ENCODE measurements at regions not wholly inside any gene's neighbourhood (a gene's known extent, or its start where the extent isn't known, plus 50 kb on each side); places are given as distances from the start of the nearest gene placed in this dataset.
A peak's percentile ranks its signal among the peaks of the same experiment; 100 is the strongest.

DNA sequence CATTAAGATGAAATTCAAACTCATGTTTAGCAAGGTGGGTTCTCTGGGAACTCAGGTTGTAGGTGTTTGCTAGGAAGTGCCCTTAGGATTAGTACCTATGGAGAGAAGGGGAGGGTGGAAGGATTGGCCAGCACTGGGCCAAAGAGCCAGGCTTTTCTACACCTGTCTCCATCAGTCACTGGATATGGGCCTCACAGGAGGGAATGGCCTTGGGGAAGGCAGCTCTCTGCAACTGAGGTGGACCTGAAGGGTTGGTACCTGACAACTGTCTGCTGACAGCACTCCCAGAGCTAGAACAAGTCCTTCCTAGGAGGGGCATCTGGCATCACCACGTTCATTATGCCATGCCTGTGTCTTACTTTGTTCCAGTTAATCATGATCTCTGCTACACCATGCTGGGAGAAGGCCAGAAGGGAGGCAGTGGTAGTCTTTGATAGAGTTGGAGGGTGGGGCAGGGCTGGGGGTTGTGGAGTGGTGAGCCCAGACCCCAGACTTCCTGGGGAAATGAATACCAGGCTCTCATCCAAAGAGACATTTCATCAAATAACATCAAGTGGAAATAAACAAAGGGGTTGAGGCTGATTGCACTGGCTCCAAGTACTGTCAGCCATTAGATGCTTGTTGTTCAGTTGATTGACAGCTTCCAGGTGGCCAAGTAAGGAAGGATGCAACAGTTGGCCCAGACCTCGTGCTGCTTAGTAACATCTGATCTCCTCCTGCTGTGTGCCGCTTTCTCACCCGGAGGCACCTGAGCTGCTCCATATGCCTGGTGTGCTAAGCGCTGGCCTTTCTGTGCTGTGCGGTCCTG is 70.6 kb upstream of the PIK3CG start:
- FAIRE-seq, result no peak
- Histone ChIP-seq H3K4me2 (no peak overlapping the region), H3K4me3 (no peak overlapping the region), H3K27ac (no peak overlapping the region), H3K4me1 (no peaks in the 10 kb centered on the region), H3K9me3 (no peaks in the 10 kb centered on the region)
- no peak for TF ChIP-seq RCOR1 (IDR thresholded peaks at IDR 0.05; ENCODE audit: low read depth, low read length)
- TF ChIP-seq, protein P1, sequence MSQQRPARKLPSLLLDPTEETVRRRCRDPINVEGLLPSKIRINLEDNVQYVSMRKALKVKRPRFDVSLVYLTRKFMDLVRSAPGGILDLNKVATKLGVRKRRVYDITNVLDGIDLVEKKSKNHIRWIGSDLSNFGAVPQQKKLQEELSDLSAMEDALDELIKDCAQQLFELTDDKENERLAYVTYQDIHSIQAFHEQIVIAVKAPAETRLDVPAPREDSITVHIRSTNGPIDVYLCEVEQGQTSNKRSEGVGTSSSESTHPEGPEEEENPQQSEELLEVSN (IDR thresholded peaks at IDR 0.05; ENCODE audit: borderline replicate concordance, low read depth), result no peak
- no peak for TF ChIP-seq MYC (IDR thresholded peaks at IDR 0.05; ENCODE audit: borderline replicate concordance, low read length)
- TF ChIP-seq, protein P2, sequence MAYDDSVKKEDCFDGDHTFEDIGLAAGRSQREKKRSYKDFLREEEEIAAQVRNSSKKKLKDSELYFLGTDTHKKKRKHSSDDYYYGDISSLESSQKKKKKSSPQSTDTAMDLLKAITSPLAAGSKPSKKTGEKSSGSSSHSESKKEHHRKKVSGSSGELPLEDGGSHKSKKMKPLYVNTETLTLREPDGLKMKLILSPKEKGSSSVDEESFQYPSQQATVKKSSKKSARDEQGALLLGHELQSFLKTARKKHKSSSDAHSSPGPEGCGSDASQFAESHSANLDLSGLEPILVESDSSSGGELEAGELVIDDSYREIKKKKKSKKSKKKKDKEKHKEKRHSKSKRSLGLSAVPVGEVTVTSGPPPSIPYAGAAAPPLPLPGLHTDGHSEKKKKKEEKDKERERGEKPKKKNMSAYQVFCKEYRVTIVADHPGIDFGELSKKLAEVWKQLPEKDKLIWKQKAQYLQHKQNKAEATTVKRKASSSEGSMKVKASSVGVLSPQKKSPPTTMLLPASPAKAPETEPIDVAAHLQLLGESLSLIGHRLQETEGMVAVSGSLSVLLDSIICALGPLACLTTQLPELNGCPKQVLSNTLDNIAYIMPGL (CRISPR knock-in tag; IDR thresholded peaks at IDR 0.05; ENCODE audit: borderline replicate concordance), result no peak
- no peak for TF ChIP-seq CHD2 (IDR thresholded peaks at IDR 0.05; ENCODE audit: low read length, partially characterized antibody)
- no peak for TF ChIP-seq KDM5A (IDR thresholded peaks at IDR 0.05)
- no peak for TF ChIP-seq FOSL2 (IDR thresholded peaks at IDR 0.05)
- no peak for TF ChIP-seq FOSL2 (CRISPR knock-in tag; IDR thresholded peaks at IDR 0.05)
- TF ChIP-seq FOSB (CRISPR knock-in tag; IDR thresholded peaks at IDR 0.05), result no peak
- TF ChIP-seq, protein P3, sequence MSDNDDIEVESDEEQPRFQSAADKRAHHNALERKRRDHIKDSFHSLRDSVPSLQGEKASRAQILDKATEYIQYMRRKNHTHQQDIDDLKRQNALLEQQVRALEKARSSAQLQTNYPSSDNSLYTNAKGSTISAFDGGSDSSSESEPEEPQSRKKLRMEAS (IDR thresholded peaks at IDR 0.05), result no peak
- TF ChIP-seq JUNB (IDR thresholded peaks at IDR 0.05), result no peak
- no peak for TF ChIP-seq EHMT2 (IDR thresholded peaks at IDR 0.05; ENCODE audit: low read depth)
- no peak for TF ChIP-seq MAZ (IDR thresholded peaks at IDR 0.05; ENCODE audit: borderline replicate concordance, low read depth, low read length)
- TF ChIP-seq, protein P4, sequence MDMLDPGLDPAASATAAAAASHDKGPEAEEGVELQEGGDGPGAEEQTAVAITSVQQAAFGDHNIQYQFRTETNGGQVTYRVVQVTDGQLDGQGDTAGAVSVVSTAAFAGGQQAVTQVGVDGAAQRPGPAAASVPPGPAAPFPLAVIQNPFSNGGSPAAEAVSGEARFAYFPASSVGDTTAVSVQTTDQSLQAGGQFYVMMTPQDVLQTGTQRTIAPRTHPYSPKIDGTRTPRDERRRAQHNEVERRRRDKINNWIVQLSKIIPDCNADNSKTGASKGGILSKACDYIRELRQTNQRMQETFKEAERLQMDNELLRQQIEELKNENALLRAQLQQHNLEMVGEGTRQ (IDR thresholded peaks at IDR 0.05), result no peak
- no peak for TF ChIP-seq HDAC2 (IDR thresholded peaks at IDR 0.05)
- no peak for TF ChIP-seq FOXS1 (CRISPR knock-in tag; IDR thresholded peaks at IDR 0.05)
- TF ChIP-seq KDM1A (IDR thresholded peaks at IDR 0.05; ENCODE audit: low read depth), result no peak
- TF ChIP-seq, protein P5, sequence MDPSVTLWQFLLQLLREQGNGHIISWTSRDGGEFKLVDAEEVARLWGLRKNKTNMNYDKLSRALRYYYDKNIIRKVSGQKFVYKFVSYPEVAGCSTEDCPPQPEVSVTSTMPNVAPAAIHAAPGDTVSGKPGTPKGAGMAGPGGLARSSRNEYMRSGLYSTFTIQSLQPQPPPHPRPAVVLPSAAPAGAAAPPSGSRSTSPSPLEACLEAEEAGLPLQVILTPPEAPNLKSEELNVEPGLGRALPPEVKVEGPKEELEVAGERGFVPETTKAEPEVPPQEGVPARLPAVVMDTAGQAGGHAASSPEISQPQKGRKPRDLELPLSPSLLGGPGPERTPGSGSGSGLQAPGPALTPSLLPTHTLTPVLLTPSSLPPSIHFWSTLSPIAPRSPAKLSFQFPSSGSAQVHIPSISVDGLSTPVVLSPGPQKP (IDR thresholded peaks at IDR 0.05; ENCODE audit: low read depth, low read length), result no peak
- 68% methylated on average over 6 of the region's 6 CpGs for WGBS (ENCODE audit: missing lambda C conversion rate)
- CTCF ChIA-PET, result interaction anchor here (1.9 to 5.0 kb wide), 6 partner anchors 8 to 362 kb away, joined by 5 to 81 read pairs (median 12); no protein-coding TSS in a partner anchor
- ATAC-seq, result peak in 1 of 2 experiments; percentile 25; a peak in 1 of 6 replicates
- POLR2A ChIA-PET, result interaction anchor here (1.5 kb wide), 1 partner anchor 375 kb away, joined by 6 read pairs; no protein-coding TSS in a partner anchor
- DNase-seq (ENCODE audit: low read depth in 1 of 2, low spot score in 1 of 2), result no peak

DNA sequence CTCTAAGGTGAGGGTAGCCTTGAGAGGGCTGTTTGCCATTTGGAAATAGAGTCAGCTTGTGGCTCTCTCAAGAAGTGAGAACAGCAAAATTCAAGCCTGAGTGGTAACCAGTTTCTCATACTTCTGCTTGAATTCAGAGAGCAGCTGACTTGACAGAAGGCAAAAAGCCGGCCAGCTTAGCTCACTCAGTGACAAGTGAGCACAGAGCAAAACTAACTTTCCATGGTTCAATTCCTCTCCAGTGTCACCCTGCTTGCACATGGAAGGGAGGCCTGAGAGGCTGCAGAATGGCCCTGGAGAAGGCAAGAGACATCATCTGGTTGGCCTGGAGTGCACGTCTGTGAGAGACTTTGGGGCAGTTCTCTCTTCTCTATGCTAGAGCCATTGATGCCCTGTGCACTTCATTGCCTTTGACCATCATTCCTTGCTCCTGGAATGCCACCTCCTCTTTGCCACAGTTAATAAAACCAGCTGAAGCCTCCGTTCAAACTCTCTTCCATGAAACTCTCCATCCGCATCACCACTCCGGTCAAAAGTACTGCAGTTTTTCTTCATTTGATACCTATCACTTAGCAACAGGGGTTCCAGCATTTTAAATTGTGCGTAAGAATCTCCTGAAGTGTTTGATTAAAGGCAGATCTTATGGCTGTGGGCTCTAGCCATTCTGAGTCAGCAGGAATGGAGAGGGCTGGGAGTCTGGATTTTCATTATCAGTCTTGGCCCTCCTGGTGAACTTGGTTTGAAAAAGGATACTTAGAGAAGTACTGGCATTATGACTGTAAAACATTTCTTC is 69.8 kb upstream of the PIK3CG start:
- FAIRE-seq, result no peak
- Histone ChIP-seq H3K4me2 (no peak overlapping the region), H3K27ac (no peak overlapping the region), H3K4me1 (no peaks in the 10 kb centered on the region), H3K9me3 (no peaks in the 10 kb centered on the region), H3K4me3 (no peak overlapping the region)
- no peak for ATAC-seq
- TF ChIP-seq SMC3 (IDR thresholded peaks at IDR 0.05) (no peak), SREBF2 (IDR thresholded peaks at IDR 0.05) (no peak), GATA3 (IDR thresholded peaks at IDR 0.05; ENCODE audit: borderline replicate concordance) (no peak), HOXA7 (CRISPR knock-in tag; IDR thresholded peaks at IDR 0.05) (no peak), RARB (CRISPR knock-in tag; IDR thresholded peaks at IDR 0.05) (no peak), FOXS1 (CRISPR knock-in tag; IDR thresholded peaks at IDR 0.05) (no peak)
- TF ChIP-seq, protein P2 (CRISPR knock-in tag; IDR thresholded peaks at IDR 0.05; ENCODE audit: borderline replicate concordance), result no peak
- TF ChIP-seq, protein P4 (IDR thresholded peaks at IDR 0.05), result no peak
- CTCF ChIA-PET, result interaction anchor here (5.0 kb wide), 1 partner anchor 354 kb away, joined by 81 read pairs; no protein-coding TSS in a partner anchor
- WGBS (ENCODE audit: missing lambda C conversion rate), result 74% methylated on average over 6 of the region's 6 CpGs
- POLR2A ChIA-PET, result no interaction called here
- DNase-seq (ENCODE audit: low read depth in 1 of 2, low spot score in 1 of 2), result no peak

Data from A549 (cell line).